CD4-positive, alpha-beta memory T cell (primary cell): ENCODE measurements at regions not wholly inside any gene's neighbourhood (a gene's known extent, or its start where the extent isn't known, plus 50 kb on each side); places are given as distances from the start of the nearest gene placed in this dataset.

Experiments
- CTCF ChIA-PET: fragments of 350-600 bp; sonication (Branson Sonifier 250); formaldehyde crosslinking; loops from one replicate; lab custom pipeline; 2021; ENCODE audit warnings: inconsistent platforms; ENCODE audit not compliant: partially characterized antibody; lab: Charles Lee
- POLR2A ChIA-PET: fragments of 350-600 bp; sonication (Branson Sonifier 250); formaldehyde crosslinking; loops from one replicate; lab custom pipeline; 2021; ENCODE audit not compliant: partially characterized antibody; lab: Charles Lee
- DNase-seq, 5 donors: peaks; one replicate each; pipeline versions ENCODE4 v3.0.0 to v3.0.0-alpha.2; 2020 to 2022; ENCODE audit warnings: mixed read lengths in 1 of 5
- H3K27ac ChIP-seq: one replicate; pipeline ENCODE4 v1.7.0; 2013; ENCODE audit warnings: low read depth, low read length
- H3K27me3 ChIP-seq: 2 replicates; pipeline ENCODE4 v1.7.0; 2013; ENCODE audit warnings: mild to moderate bottlenecking, low read length, moderate library complexity; ENCODE audit not compliant: insufficient read depth
- H3K36me3 ChIP-seq: 2 replicates; pipeline ENCODE4 v1.7.0; 2013; ENCODE audit warnings: mild to moderate bottlenecking, low read length, moderate library complexity; ENCODE audit not compliant: insufficient read depth
- H3K4me1 ChIP-seq: 2 replicates; pipeline ENCODE4 v1.7.0; 2013; ENCODE audit warnings: mild to moderate bottlenecking, low read length, moderate library complexity; ENCODE audit not compliant: insufficient read depth
- H3K4me3 ChIP-seq, 2 donors: one replicate each; pipeline ENCODE4 v1.7.0; 2013; ENCODE audit warnings: low read length in 2 of 2, mild to moderate bottlenecking in 1 of 2
- H3K9me3 ChIP-seq, 2 donors: one replicate each; pipeline ENCODE4 v1.7.0; 2013; ENCODE audit warnings: low read length in 2 of 2, control low read depth in 1 of 2; ENCODE audit not compliant: control insufficient read depth in 1 of 2
- H3K27ac Mint-ChIP-seq, 7 donors: one replicate each; pipeline ENCODE4 v1.8.0; 2020 to 2021; ENCODE audit warnings: mixed read lengths in 7 of 7, mild to moderate bottlenecking in 6 of 7, inconsistent platforms in 3 of 7, moderate library complexity in 3 of 7
- H3K27me3 Mint-ChIP-seq, 2 donors: one replicate each; pipeline ENCODE4 v1.8.0; 2020 to 2021; ENCODE audit warnings: mixed read lengths in 2 of 2
- H3K36me3 Mint-ChIP-seq, 2 donors: one replicate each; pipeline ENCODE4 v1.8.0; 2020 to 2021; ENCODE audit warnings: mixed read lengths in 2 of 2, inconsistent platforms in 1 of 2, mild to moderate bottlenecking in 1 of 2
- H3K4me1 Mint-ChIP-seq, 4 donors: one replicate each; pipeline ENCODE4 v1.8.0; 2020 to 2021; ENCODE audit warnings: mixed read lengths in 4 of 4, mild to moderate bottlenecking in 1 of 4
- H3K4me3 Mint-ChIP-seq, 8 donors: one replicate each; pipeline ENCODE4 v1.8.0; 2020 to 2021; ENCODE audit warnings: mixed read lengths in 8 of 8, mild to moderate bottlenecking in 7 of 8, moderate library complexity in 6 of 8, inconsistent platforms in 3 of 8
- H3K9me3 Mint-ChIP-seq, 8 donors: one replicate each; pipeline ENCODE4 v1.8.0; 2020 to 2021; ENCODE audit warnings: mixed read lengths in 8 of 8, mild to moderate bottlenecking in 5 of 8, inconsistent platforms in 3 of 8, moderate library complexity in 1 of 8
- intact Hi-C: fragments of 100-400 bp; cut with micrococcal nuclease; formaldehyde crosslinking; loops from one replicate; pipeline ENCODE4 v1.15.1; 2023

DNA sequence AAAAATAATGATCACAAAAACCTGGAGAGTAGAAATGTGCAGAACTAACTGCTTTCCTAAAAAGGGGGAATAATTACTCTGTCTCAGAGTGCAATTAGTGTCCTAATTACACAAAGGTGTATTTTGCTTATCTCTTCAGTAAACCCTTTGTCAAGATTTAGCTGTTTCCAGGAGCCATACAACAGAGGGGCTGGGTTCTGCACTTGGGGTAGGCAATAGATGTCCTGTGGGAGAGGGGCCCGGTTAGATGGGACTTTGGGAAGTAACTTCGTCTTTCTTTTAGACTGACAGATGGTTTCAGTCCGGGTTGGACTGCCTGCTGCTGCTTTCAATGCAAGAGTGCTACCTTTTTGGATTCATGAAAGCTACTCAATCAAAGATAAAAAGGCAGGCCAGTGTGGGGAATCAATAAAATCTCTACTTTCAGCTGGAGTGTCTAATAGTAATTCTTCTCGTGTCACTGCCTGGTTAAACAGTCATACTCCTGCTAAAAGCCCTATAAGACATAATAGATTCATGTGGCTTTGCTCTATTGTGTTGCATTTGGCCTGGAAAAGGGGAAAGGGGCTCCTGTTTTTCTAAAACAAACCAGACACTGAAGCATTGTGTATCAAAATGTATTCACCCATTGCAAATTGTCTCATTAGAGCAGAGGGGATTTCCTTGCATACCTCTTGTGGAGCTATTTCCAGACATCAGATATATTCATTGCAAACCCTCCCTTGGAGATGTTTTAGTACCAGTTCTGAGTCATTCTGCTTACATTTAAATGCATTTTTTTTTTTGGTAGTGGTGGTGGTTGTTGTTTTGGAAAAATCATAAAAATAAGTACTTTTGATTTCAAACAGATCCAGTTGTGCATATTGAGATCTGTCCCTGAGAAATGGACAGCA lies 83.3 kb upstream of the PCDH8 start:
- no peak for DNase-seq
- POLR2A ChIA-PET = no interaction called here
- no peak overlapping the region for H3K4me3 Mint-ChIP-seq
- no peak overlapping the region for H3K4me3 ChIP-seq
- peaks cover 0 to 7% (median 0%) of the 10 kb centered on the region in 8 donors for H3K9me3 Mint-ChIP-seq
- no peaks in the 10 kb centered on the region for H3K27me3 ChIP-seq
- intact Hi-C loops = no loop called here
- H3K36me3 ChIP-seq = no peaks in the 10 kb centered on the region
- no peak overlapping the region for H3K27ac ChIP-seq
- H3K9me3 ChIP-seq = no peaks in the 10 kb centered on the region
- no peaks in the 10 kb centered on the region for H3K4me1 ChIP-seq
- CTCF ChIA-PET = no interaction called here
- no peak overlapping the region for H3K27ac Mint-ChIP-seq
- no peaks in the 10 kb centered on the region for H3K4me1 Mint-ChIP-seq
- no peaks in the 10 kb centered on the region for H3K36me3 Mint-ChIP-seq
- H3K27me3 Mint-ChIP-seq = peaks cover 0 to 3% of the 10 kb centered on the region in 2 donors

GRCh38 chr13:52931131-52931530 lies 82.7 kb upstream of the PCDH8 start:
- no peaks in the 10 kb centered on the region for H3K4me1 Mint-ChIP-seq
- CTCF ChIA-PET = no interaction called here
- H3K4me1 ChIP-seq = no peaks in the 10 kb centered on the region

GRCh38 chr13:52929846-52930245 lies 81.4 kb upstream of the PCDH8 start:
- Histone ChIP-seq H3K4me1 (no peaks in the 10 kb centered on the region), H3K4me3 (no peak overlapping the region), H3K27me3 (no peaks in the 10 kb centered on the region), H3K36me3 (no peaks in the 10 kb centered on the region), H3K27ac (no peak overlapping the region), H3K9me3 (no peaks in the 10 kb centered on the region)
- H3K9me3 Mint-ChIP-seq = peaks cover 0 to 5% (median 0%) of the 10 kb centered on the region in 8 donors
- ChIA-PET CTCF (no interaction called here), POLR2A (no interaction called here)
- no peaks in the 10 kb centered on the region for H3K4me1 Mint-ChIP-seq
- no peak overlapping the region for H3K4me3 Mint-ChIP-seq
- intact Hi-C loops = no loop called here
- H3K27me3 Mint-ChIP-seq = peaks cover 1 to 3% of the 10 kb centered on the region in 2 donors
- H3K27ac Mint-ChIP-seq = no peak overlapping the region
- no peak for DNase-seq
- H3K36me3 Mint-ChIP-seq = no peaks in the 10 kb centered on the region

More at GRCh38 chr13:52931131-52931530, 82.7 kb upstream of the PCDH8 start:
- Mint-ChIP-seq H3K4me3 (no peak overlapping the region), H3K9me3 (peaks cover 0 to 7% (median 0%) of the 10 kb centered on the region in 8 donors), H3K36me3 (no peaks in the 10 kb centered on the region), H3K27ac (no peak overlapping the region), H3K27me3 (peaks cover 0 to 3% of the 10 kb centered on the region in 2 donors)
- no peaks in the 10 kb centered on the region for H3K27me3 ChIP-seq
- no peaks in the 10 kb centered on the region for H3K9me3 ChIP-seq
- H3K36me3 ChIP-seq = no peaks in the 10 kb centered on the region
- intact Hi-C loops = no loop called here
- POLR2A ChIA-PET = no interaction called here
- DNase-seq = no peak
- no peak overlapping the region for H3K4me3 ChIP-seq
- H3K27ac ChIP-seq = no peak overlapping the region

DNA sequence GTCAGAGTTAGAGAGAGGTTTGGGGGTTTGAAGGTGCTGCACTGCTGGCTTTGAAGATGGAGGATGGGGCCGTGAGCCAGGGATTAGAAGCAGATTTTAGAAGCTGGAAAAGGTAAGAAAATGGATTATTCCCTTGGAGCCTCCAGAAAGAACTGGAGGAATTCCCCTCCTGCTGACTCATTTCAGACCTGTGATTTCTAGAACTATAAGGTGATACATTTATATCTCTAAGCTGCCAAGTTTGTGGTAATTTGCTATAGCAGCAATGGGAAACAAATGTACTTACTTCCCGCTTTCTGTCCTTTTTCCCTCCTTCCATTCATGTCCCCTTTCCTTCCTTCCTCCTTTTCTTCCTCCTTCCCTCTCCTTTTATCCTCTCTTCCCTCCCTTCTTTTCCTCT lies 78.5 kb upstream of the PCDH8 start:
- Histone ChIP-seq H3K36me3 (no peaks in the 10 kb centered on the region), H3K4me3 (no peak overlapping the region), H3K9me3 (no peaks in the 10 kb centered on the region), H3K4me1 (no peaks in the 10 kb centered on the region), H3K27me3 (no peaks in the 10 kb centered on the region), H3K27ac (no peak overlapping the region)
- ChIA-PET POLR2A (no interaction called here), CTCF (no interaction called here)
- DNase-seq = no peak
- peaks cover 1 to 3% of the 10 kb centered on the region in 2 donors for H3K27me3 Mint-ChIP-seq
- H3K4me1 Mint-ChIP-seq = no peaks in the 10 kb centered on the region
- H3K9me3 Mint-ChIP-seq = peaks cover 0 to 3% (median 0%) of the 10 kb centered on the region in 8 donors
- H3K4me3 Mint-ChIP-seq = no peak overlapping the region
- intact Hi-C loops = no loop called here
- H3K36me3 Mint-ChIP-seq = no peaks in the 10 kb centered on the region
- no peak overlapping the region for H3K27ac Mint-ChIP-seq

DNA sequence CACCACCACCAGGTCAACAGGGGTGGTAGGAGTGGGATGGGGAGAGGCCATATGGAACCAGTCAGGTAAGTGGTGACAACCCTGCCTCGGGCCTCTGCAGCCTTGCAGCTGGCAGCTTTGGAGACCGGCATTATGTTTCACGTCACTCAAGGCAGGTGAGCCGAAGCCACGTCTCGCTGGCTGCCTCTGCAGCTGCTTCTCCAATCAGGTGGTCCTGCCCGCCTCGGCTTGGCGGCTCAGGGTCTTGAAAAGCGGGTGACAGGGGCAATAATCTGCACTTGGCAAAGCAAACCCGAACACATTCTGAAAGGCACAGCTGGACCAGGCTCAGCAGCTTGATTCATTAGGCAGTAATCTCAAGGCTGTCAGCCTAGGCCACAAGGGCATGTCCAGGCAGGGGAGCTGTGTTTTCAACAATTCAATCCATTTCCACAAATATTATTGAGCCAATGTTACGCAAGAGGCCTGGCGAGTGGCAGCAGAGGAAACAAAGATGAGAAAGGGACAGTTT lies 77.4 kb upstream of the PCDH8 start:
- H3K4me3 ChIP-seq = no peak overlapping the region
- H3K36me3 ChIP-seq = no peaks in the 10 kb centered on the region
- no peaks in the 10 kb centered on the region for H3K4me1 Mint-ChIP-seq
- no peak for DNase-seq
- intact Hi-C loops = no loop called here
- no peak overlapping the region for H3K27ac Mint-ChIP-seq
- H3K9me3 Mint-ChIP-seq = peaks cover 0 to 3% (median 0%) of the 10 kb centered on the region in 8 donors
- no peaks in the 10 kb centered on the region for H3K9me3 ChIP-seq
- CTCF ChIA-PET = no interaction called here
- no peaks in the 10 kb centered on the region for H3K27me3 ChIP-seq
- no peaks in the 10 kb centered on the region for H3K4me1 ChIP-seq
- no peaks in the 10 kb centered on the region for H3K36me3 Mint-ChIP-seq
- peaks cover 1 to 3% of the 10 kb centered on the region in 2 donors for H3K27me3 Mint-ChIP-seq
- no peak overlapping the region for H3K27ac ChIP-seq
- no peak overlapping the region for H3K4me3 Mint-ChIP-seq
- POLR2A ChIA-PET = no interaction called here

GRCh38 chr13:52925251-52925650 lies 76.8 kb upstream of the PCDH8 start:
- Mint-ChIP-seq H3K36me3 (no peaks in the 10 kb centered on the region), H3K27me3 (peaks cover 2 to 3% of the 10 kb centered on the region in 2 donors), H3K4me1 (no peaks in the 10 kb centered on the region), H3K9me3 (peaks cover 0 to 4% (median 0%) of the 10 kb centered on the region in 8 donors), H3K27ac (no peak overlapping the region), H3K4me3 (no peak overlapping the region)
- no peak for DNase-seq
- intact Hi-C loops = no loop called here
- no peak overlapping the region for H3K4me3 ChIP-seq
- no peaks in the 10 kb centered on the region for H3K27me3 ChIP-seq
- H3K27ac ChIP-seq = no peak overlapping the region
- CTCF ChIA-PET = no interaction called here
- H3K9me3 ChIP-seq = no peaks in the 10 kb centered on the region
- no peaks in the 10 kb centered on the region for H3K4me1 ChIP-seq
- POLR2A ChIA-PET = no interaction called here
- H3K36me3 ChIP-seq = no peaks in the 10 kb centered on the region

GRCh38 chr13:52924289-52925148 lies 76.1 kb upstream of the PCDH8 start:
- H3K27me3 ChIP-seq = no peaks in the 10 kb centered on the region
- H3K4me1 ChIP-seq = no peaks in the 10 kb centered on the region
- no peak overlapping the region for H3K4me3 ChIP-seq
- Mint-ChIP-seq H3K36me3 (no peaks in the 10 kb centered on the region), H3K27me3 (peaks cover 2 to 6% of the 10 kb centered on the region in 2 donors), H3K9me3 (peaks cover 0 to 4% (median 0%) of the 10 kb centered on the region in 8 donors), H3K4me1 (no peaks in the 10 kb centered on the region), H3K27ac (no peak overlapping the region), H3K4me3 (no peak overlapping the region)
- no peaks in the 10 kb centered on the region for H3K9me3 ChIP-seq
- intact Hi-C loops = no loop called here
- H3K27ac ChIP-seq = no peak overlapping the region
- POLR2A ChIA-PET = no interaction called here
- H3K36me3 ChIP-seq = no peaks in the 10 kb centered on the region
- DNase-seq = no peak
- CTCF ChIA-PET = no interaction called here
